ENCODE measurements at regions not wholly inside any gene's neighbourhood (a gene's known extent, or its start where the extent isn't known, plus 50 kb on each side); places are given as distances from the start of the nearest gene placed in this dataset.

GRCh38 chr6:102911571-102911970, 1518.1 kb downstream of the GRIK2 start:
- no peak for TF ChIP-seq CREB1 (IDR thresholded peaks at IDR 0.05)
- no peak for TF ChIP-seq SP2 (IDR thresholded peaks at IDR 0.05; ENCODE audit: low read length)
- no peak for TF ChIP-seq EZH2 (IDR thresholded peaks at IDR 0.05; ENCODE audit: low read depth, low read length, severe bottlenecking)
- TF ChIP-seq POLR2A (IDR thresholded peaks at IDR 0.05; ENCODE audit: control extremely low read depth in 1 of 2, low read depth in 2 of 2, low read length in 2 of 2): no peak
- TF ChIP-seq USF2 (IDR thresholded peaks at IDR 0.05; ENCODE audit: low read length): no peak

All from H1 (cell line).